HG02970 (cell line): ENCODE measurements at regions not wholly inside any gene's neighbourhood (a gene's known extent, or its start where the extent isn't known, plus 50 kb on each side); places are given as distances from the start of the nearest gene placed in this dataset.

Experiments
- ATAC-seq: cut with Tn5 transposase; IDR thresholded peaks from one replicate; pipeline ENCODE4 v1.9.1; 2021; ENCODE audit warnings: mild to moderate bottlenecking, moderate library complexity, moderate number of reproducible peaks; ENCODE audit not compliant: unreplicated experiment, low FRiP score

GRCh38 chr15:95494971-95495541, 835.4 kb upstream of the NR2F2 start:
- ATAC-seq, result no peak

GRCh38 chr15:95497634-95498033, 832.9 kb upstream of the NR2F2 start:
- no peak for ATAC-seq

- ATAC-seq, result no peak
These were observed 831.5 kb upstream of the NR2F2 start for GRCh38 chr15:95498961-95499360.

GRCh38 chr15:95499397-95499796, 831.1 kb upstream of the NR2F2 start:
- ATAC-seq, result no peak

- ATAC-seq, result no peak
These were observed 828.6 kb upstream of the NR2F2 start for GRCh38 chr15:95501865-95502264.

GRCh38 chr15:95503107-95503506, 827.4 kb upstream of the NR2F2 start:
- ATAC-seq, result no peak

GRCh38 chr15:95503640-95504225, 826.8 kb upstream of the NR2F2 start:
- no peak for ATAC-seq

GRCh38 chr15:95511671-95512070, 818.8 kb upstream of the NR2F2 start:
- no peak for ATAC-seq

GRCh38 chr15:95512906-95513305, 817.6 kb upstream of the NR2F2 start:
- ATAC-seq, result no peak

GRCh38 chr15:95519887-95520286, 810.6 kb upstream of the NR2F2 start:
- no peak for ATAC-seq

- no peak for ATAC-seq
These were observed 810.0 kb upstream of the NR2F2 start for GRCh38 chr15:95520511-95520910.

- no peak for ATAC-seq
These were observed 809.6 kb upstream of the NR2F2 start for GRCh38 chr15:95520922-95521321.

GRCh38 chr15:95522533-95522932, 808.0 kb upstream of the NR2F2 start:
- no peak for ATAC-seq

GRCh38 chr15:95528920-95529319, 801.6 kb upstream of the NR2F2 start:
- no peak for ATAC-seq

GRCh38 chr15:95536638-95537037, 793.9 kb upstream of the NR2F2 start:
- no peak for ATAC-seq

- ATAC-seq, result no peak
These were observed 791.8 kb upstream of the NR2F2 start for GRCh38 chr15:95538693-95539092.

GRCh38 chr15:95541301-95541700, 789.2 kb upstream of the NR2F2 start:
- ATAC-seq, result no peak

GRCh38 chr15:95549168-95549738, 781.2 kb upstream of the NR2F2 start:
- no peak for ATAC-seq

GRCh38 chr15:95550702-95551101, 779.8 kb upstream of the NR2F2 start:
- ATAC-seq, result no peak

- no peak for ATAC-seq
These were observed 774.3 kb upstream of the NR2F2 start for GRCh38 chr15:95556225-95556624.

GRCh38 chr15:95556866-95557225, 773.7 kb upstream of the NR2F2 start:
- no peak for ATAC-seq
